Esophagus muscularis mucosa (tissue), 4 donors: ENCODE measurements at regions not wholly inside any gene's neighbourhood (a gene's known extent, or its start where the extent isn't known, plus 50 kb on each side); places are given as distances from the start of the nearest gene placed in this dataset.

Experiments used
- DNase-seq: peaks from one replicate; pipeline ENCODE4 v3.0.0-alpha.2; 2017; ENCODE audit errors: extremely low spot score
- H3K27ac ChIP-seq, 4 donors: fragments of 200-600 bp; sonication (generic); replicated peaks in 1 of 4; 1 replicate in 3 of 4; 2 replicates in 1 of 4; pipeline ENCODE4 v1.5.1; 2016 to 2019; ENCODE audit warnings: mild to moderate bottlenecking in 1 of 4
- H3K27me3 ChIP-seq, 4 donors: fragments of 200-600 bp; sonication (generic); one replicate each; pipeline versions ENCODE4 v1.5.1 to v1.6.0; 2016 to 2019
- H3K36me3 ChIP-seq, 4 donors: fragments of 200-600 bp; sonication (generic); one replicate each; pipeline ENCODE4 v1.5.1; 2016 to 2019
- H3K4me1 ChIP-seq, 4 donors: fragments of 200-600 bp; sonication (generic); one replicate each; pipeline ENCODE4 v1.5.1; 2016 to 2019
- H3K4me3 ChIP-seq, 4 donors: fragments of 200-600 bp; sonication (generic); 1 replicate in 2 of 4; 2 replicates in 2 of 4; pipeline ENCODE4 v1.5.1; 2016 to 2019; ENCODE audit warnings: mild to moderate bottlenecking in 4 of 4, moderate library complexity in 1 of 4
- H3K9me3 ChIP-seq, 4 donors: fragments of 200-600 bp; sonication (generic); 1 replicate in 3 of 4; 2 replicates in 1 of 4; pipeline ENCODE4 v1.5.1; 2016 to 2019
- CTCF ChIP-seq, 3 experiments: fragments of 200-600 bp in 2 of 3; fragments of 450-650 bp in 1 of 3; sonication (generic) in 2 of 3; IDR thresholded peaks; one replicate each; pipeline ENCODE4 v1.5.1; 2017 to 2019; ENCODE audit warnings: antibody characterized with exemption in 3 of 3, mild to moderate bottlenecking in 2 of 3, moderate library complexity in 1 of 3
- EP300 ChIP-seq: sonication (generic); formaldehyde crosslinking; IDR thresholded peaks from one replicate; pipeline ENCODE4 v1.6.1; 2017; ENCODE audit warnings: antibody characterized with exemption
- POLR2A ChIP-seq: fragments of 450-650 bp; IDR thresholded peaks from one replicate; pipeline ENCODE4 v1.6.1; 2017; ENCODE audit warnings: antibody characterized with exemption, moderate library complexity, mild to moderate bottlenecking, low read depth
- POLR2AphosphoS5 ChIP-seq, 2 donors: sonication (generic); formaldehyde crosslinking; IDR thresholded peaks; one replicate each; pipeline ENCODE4 v1.6.1; 2017; ENCODE audit warnings: antibody characterized with exemption in 2 of 2
- WGBS: methylation state at CpG from one replicate; pipeline ENCODE4 v1.1.5; 2018; 5-methylcytosine and 5-hydroxymethylcytosine counted together
- intact Hi-C: fragments of 100-400 bp; cut with DNase I; formaldehyde crosslinking; loops from one replicate; pipeline ENCODE4 v1.15.1; 2023

- no peaks in the 10 kb centered on the region for H3K9me3 ChIP-seq
- no peak overlapping the region for H3K27ac ChIP-seq
- H3K4me3 ChIP-seq: no peak overlapping the region
- no peaks in the 10 kb centered on the region for H3K36me3 ChIP-seq
- TF ChIP-seq CTCF (IDR thresholded peaks at IDR 0.05): no peak
- TF ChIP-seq POLR2AphosphoS5 (IDR thresholded peaks at IDR 0.05): no peak
- TF ChIP-seq POLR2A: no peak
- TF ChIP-seq EP300: no peak
- H3K27me3 ChIP-seq: no peaks in the 10 kb centered on the region
- 32% methylated on average over 5 of the region's 5 CpGs for WGBS
- H3K4me1 ChIP-seq: no peaks in the 10 kb centered on the region
- intact Hi-C loops: no loop called here
- no peak for DNase-seq
Measured at GRCh38 chr2:185628985-185629384, 109.6 kb upstream of the FSIP2 start.

GRCh38 chr2:185633621-185634020 is 105.0 kb upstream of the FSIP2 start:
- 72% methylated on average over 2 of the region's 2 CpGs for WGBS
- intact Hi-C loops: no loop called here
- DNase-seq: no peak

GRCh38 chr2:185638771-185639170 is 99.8 kb upstream of the FSIP2 start:
- Histone ChIP-seq H3K4me3 (no peak overlapping the region), H3K27me3 (no peaks in the 10 kb centered on the region), H3K27ac (no peak overlapping the region), H3K36me3 (no peaks in the 10 kb centered on the region), H3K9me3 (no peaks in the 10 kb centered on the region), H3K4me1 (no peaks in the 10 kb centered on the region)
- intact Hi-C loops: no loop called here
- TF ChIP-seq POLR2AphosphoS5 (IDR thresholded peaks at IDR 0.05): no peak
- no peak for TF ChIP-seq CTCF (IDR thresholded peaks at IDR 0.05)
- TF ChIP-seq POLR2A: no peak
- no peak for TF ChIP-seq EP300
- no peak for DNase-seq
- 53% methylated on average over 3 of the region's 3 CpGs for WGBS

More at GRCh38 chr2:185633621-185634020, 105.0 kb upstream of the FSIP2 start:
- H3K4me3 ChIP-seq: no peak overlapping the region
- TF ChIP-seq EP300 (no peak), POLR2AphosphoS5 (IDR thresholded peaks at IDR 0.05) (no peak), CTCF (IDR thresholded peaks at IDR 0.05) (no peak), POLR2A (no peak)
- no peaks in the 10 kb centered on the region for H3K36me3 ChIP-seq
- no peaks in the 10 kb centered on the region for H3K9me3 ChIP-seq
- no peaks in the 10 kb centered on the region for H3K27me3 ChIP-seq
- no peaks in the 10 kb centered on the region for H3K4me1 ChIP-seq
- no peak overlapping the region for H3K27ac ChIP-seq

GRCh38 chr2:185640588-185640987 is 98.0 kb upstream of the FSIP2 start:
- no peak for DNase-seq
- intact Hi-C loops: no loop called here
- Histone ChIP-seq H3K4me3 (no peak overlapping the region), H3K27ac (no peak overlapping the region), H3K4me1 (no peaks in the 10 kb centered on the region), H3K36me3 (no peaks in the 10 kb centered on the region), H3K27me3 (no peaks in the 10 kb centered on the region), H3K9me3 (no peaks in the 10 kb centered on the region)
- 49% methylated on average over 1 of the region's 1 CpG for WGBS
- TF ChIP-seq EP300 (no peak), CTCF (IDR thresholded peaks at IDR 0.05) (no peak)

- no peaks in the 10 kb centered on the region for H3K4me1 ChIP-seq
- TF ChIP-seq POLR2AphosphoS5 (IDR thresholded peaks at IDR 0.05) (no peak), CTCF (IDR thresholded peaks at IDR 0.05) (no peak), POLR2A (no peak), EP300 (no peak)
- no peaks in the 10 kb centered on the region for H3K9me3 ChIP-seq
- no peak for DNase-seq
- H3K4me3 ChIP-seq: no peak overlapping the region
- intact Hi-C loops: no loop called here
- H3K27me3 ChIP-seq: no peaks in the 10 kb centered on the region
- no peak overlapping the region for H3K27ac ChIP-seq
- no peaks in the 10 kb centered on the region for H3K36me3 ChIP-seq
- WGBS: 61% methylated on average over 1 of the region's 1 CpG
Measured at GRCh38 chr2:185643434-185643833, 95.2 kb upstream of the FSIP2 start.
